ENCODE measurements at regions not wholly inside any gene's neighbourhood (a gene's known extent, or its start where the extent isn't known, plus 50 kb on each side); places are given as distances from the start of the nearest gene placed in this dataset.

- no peak for TF ChIP-seq CTCF (IDR thresholded peaks at IDR 0.05; ENCODE audit: low read depth, low read length, missing control alignments)
- no peak for DNase-seq (ENCODE audit: low read depth)
- H3K4me3 ChIP-seq (ENCODE audit: low read depth, low read length): no peak overlapping the region
Observed at GRCh38 chr1:97010566-97011264, 289.1 kb downstream of the PTBP2 start.

GRCh38 chr1:97013136-97013535 is 291.6 kb downstream of the PTBP2 start:
- H3K4me3 ChIP-seq (ENCODE audit: low read depth, low read length): no peak overlapping the region
- TF ChIP-seq CTCF (IDR thresholded peaks at IDR 0.05; ENCODE audit: low read depth, low read length, missing control alignments): no peak
- DNase-seq (ENCODE audit: low read depth): no peak

GRCh38 chr1:97013941-97014340 is 292.4 kb downstream of the PTBP2 start:
- H3K4me3 ChIP-seq (ENCODE audit: low read depth, low read length): no peak overlapping the region
- DNase-seq (ENCODE audit: low read depth): no peak
- no peak for TF ChIP-seq CTCF (IDR thresholded peaks at IDR 0.05; ENCODE audit: low read depth, low read length, missing control alignments)

GRCh38 chr1:97014426-97014825 is 292.8 kb downstream of the PTBP2 start:
- no peak overlapping the region for H3K4me3 ChIP-seq (ENCODE audit: low read depth, low read length)
- DNase-seq (ENCODE audit: low read depth): no peak
- no peak for TF ChIP-seq CTCF (IDR thresholded peaks at IDR 0.05; ENCODE audit: low read depth, low read length, missing control alignments)

- no peak overlapping the region for H3K4me3 ChIP-seq (ENCODE audit: low read depth, low read length)
- no peak for DNase-seq (ENCODE audit: low read depth)
- TF ChIP-seq CTCF (IDR thresholded peaks at IDR 0.05; ENCODE audit: low read depth, low read length, missing control alignments): no peak
Observed at GRCh38 chr1:97017895-97018294, 296.3 kb downstream of the PTBP2 start.
